HepG2 (cell line): ENCODE measurements at regions not wholly inside any gene's neighbourhood (a gene's known extent, or its start where the extent isn't known, plus 50 kb on each side); places are given as distances from the start of the nearest gene placed in this dataset.

Source experiments
- EP300 ChIP-seq, 3 experiments: sonication (generic) in 1 of 3; formaldehyde crosslinking in 1 of 3; IDR thresholded peaks; 2 replicates each; pipeline versions ENCODE4 v1.5.1 to v1.6.1; 2011 to 2020; ENCODE audit warnings: low read depth in 2 of 3, low read length in 2 of 3, borderline replicate concordance in 1 of 3, improper control_type of control experiment in 1 of 3, mild to moderate bottlenecking in 1 of 3, missing genetic modification reagents in 1 of 3, moderate library complexity in 1 of 3
- ESRRA ChIP-seq: sonication (generic); formaldehyde crosslinking; IDR thresholded peaks from 2 replicates; pipeline ENCODE4 v1.5.1; 2020; ENCODE audit warnings: mild to moderate bottlenecking, low read depth, missing genetic modification reagents
- FOXK2 ChIP-seq: fragments of 450-650 bp; IDR thresholded peaks from 2 replicates; pipeline ENCODE4 v1.6.1; 2016
- NFYB ChIP-seq: sonication (generic); formaldehyde crosslinking; IDR thresholded peaks from 2 replicates; pipeline ENCODE4 v1.4.0; 2020; ENCODE audit warnings: missing genetic modification reagents
- POLR2A ChIP-seq, 2 experiments: IDR thresholded peaks; 2 replicates each; pipeline ENCODE4 v1.6.1; 2011; ENCODE audit warnings: low read depth in 2 of 2, low read length in 2 of 2, mild to moderate bottlenecking in 1 of 2, moderate library complexity in 1 of 2; ENCODE audit not compliant: insufficient read depth in 1 of 2
- RFXANK ChIP-seq: IDR thresholded peaks from 2 replicates; pipeline ENCODE4 v1.6.1; 2016
- SRY ChIP-seq: sonication (generic); formaldehyde crosslinking; IDR thresholded peaks from 2 replicates; pipeline ENCODE4 v1.8.0; 2022; ENCODE audit warnings: mild to moderate bottlenecking, missing genetic modification reagents
- ZNF274 ChIP-seq: sonication (generic); formaldehyde crosslinking; IDR thresholded peaks from 2 replicates; pipeline ENCODE4 v1.5.1; 2020; ENCODE audit warnings: mild to moderate bottlenecking, missing genetic modification reagents
- ZNF367 ChIP-seq: sonication (generic); formaldehyde crosslinking; IDR thresholded peaks from 2 replicates; pipeline ENCODE4 v1.4.0; 2020; ENCODE audit warnings: missing genetic modification reagents, borderline replicate concordance
- ZNF557 ChIP-seq: sonication (generic); formaldehyde crosslinking; IDR thresholded peaks from 2 replicates; pipeline ENCODE4 v1.4.0; 2020; ENCODE audit warnings: missing genetic modification reagents
- ZNF674 ChIP-seq: sonication (generic); formaldehyde crosslinking; IDR thresholded peaks from 2 replicates; pipeline ENCODE4 v1.5.0; 2020; ENCODE audit warnings: low read depth, mild to moderate bottlenecking, missing genetic modification reagents
- TF ChIP-seq, protein P1 (sequence below): fragments of 450-650 bp; IDR thresholded peaks from 2 replicates; pipeline ENCODE4 v1.6.1; 2016
- TF ChIP-seq, protein P2 (sequence below): sonication (generic); formaldehyde crosslinking; IDR thresholded peaks from 2 replicates; pipeline ENCODE4 v1.5.0; 2020; ENCODE audit warnings: missing genetic modification reagents

DNA sequence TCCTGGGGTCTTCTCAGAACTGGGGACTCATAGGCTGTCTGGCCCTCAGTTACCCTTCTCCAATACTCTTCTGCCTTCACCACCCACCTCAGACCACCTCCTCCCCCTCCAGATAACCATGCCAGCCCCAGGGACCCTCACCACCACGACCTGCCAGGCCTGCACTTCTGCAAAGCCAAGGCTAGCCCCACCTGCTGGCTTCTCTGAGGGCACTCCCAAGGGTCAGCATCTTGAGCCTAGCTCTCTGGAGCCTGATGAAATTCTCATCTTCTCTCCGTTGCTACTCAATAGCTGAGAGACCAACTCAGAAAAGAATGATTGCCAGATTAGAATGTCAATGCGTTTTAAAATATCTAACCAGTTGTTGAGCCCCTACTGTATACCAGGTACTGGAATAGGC, 56.1 kb upstream of the LYRM9 start:
- no peak for TF ChIP-seq POLR2A (IDR thresholded peaks at IDR 0.05; ENCODE audit: insufficient read depth in 1 of 2, low read depth in 2 of 2, low read length in 2 of 2)
- TF ChIP-seq ZNF557 (CRISPR knock-in tag), result no peak
- TF ChIP-seq RFXANK (CRISPR knock-in tag), result no peak
- TF ChIP-seq, protein P1, sequence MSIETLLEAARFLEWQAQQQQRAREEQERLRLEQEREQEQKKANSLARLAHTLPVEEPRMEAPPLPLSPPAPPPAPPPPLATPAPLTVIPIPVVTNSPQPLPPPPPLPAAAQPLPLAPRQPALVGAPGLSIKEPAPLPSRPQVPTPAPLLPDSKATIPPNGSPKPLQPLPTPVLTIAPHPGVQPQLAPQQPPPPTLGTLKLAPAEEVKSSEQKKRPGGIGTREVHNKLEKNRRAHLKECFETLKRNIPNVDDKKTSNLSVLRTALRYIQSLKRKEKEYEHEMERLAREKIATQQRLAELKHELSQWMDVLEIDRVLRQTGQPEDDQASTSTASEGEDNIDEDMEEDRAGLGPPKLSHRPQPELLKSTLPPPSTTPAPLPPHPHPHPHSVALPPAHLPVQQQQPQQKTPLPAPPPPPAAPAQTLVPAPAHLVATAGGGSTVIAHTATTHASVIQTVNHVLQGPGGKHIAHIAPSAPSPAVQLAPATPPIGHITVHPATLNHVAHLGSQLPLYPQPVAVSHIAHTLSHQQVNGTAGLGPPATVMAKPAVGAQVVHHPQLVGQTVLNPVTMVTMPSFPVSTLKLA, result no peak
- TF ChIP-seq FOXK2, result no peak
- TF ChIP-seq, protein P2, sequence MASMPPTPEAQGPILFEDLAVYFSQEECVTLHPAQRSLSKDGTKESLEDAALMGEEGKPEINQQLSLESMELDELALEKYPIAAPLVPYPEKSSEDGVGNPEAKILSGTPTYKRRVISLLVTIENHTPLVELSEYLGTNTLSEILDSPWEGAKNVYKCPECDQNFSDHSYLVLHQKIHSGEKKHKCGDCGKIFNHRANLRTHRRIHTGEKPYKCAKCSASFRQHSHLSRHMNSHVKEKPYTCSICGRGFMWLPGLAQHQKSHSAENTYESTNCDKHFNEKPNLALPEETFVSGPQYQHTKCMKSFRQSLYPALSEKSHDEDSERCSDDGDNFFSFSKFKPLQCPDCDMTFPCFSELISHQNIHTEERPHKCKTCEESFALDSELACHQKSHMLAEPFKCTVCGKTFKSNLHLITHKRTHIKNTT (CRISPR knock-in tag), result no peak
- TF ChIP-seq ZNF274, result no peak
- no peak for TF ChIP-seq ZNF674 (CRISPR knock-in tag)
- no peak for TF ChIP-seq NFYB (CRISPR knock-in tag)
- TF ChIP-seq EP300 (IDR thresholded peaks at IDR 0.05; ENCODE audit: low read depth in 2 of 2, low read length in 2 of 2), result no peak
- no peak for TF ChIP-seq EP300 (CRISPR knock-in tag; IDR thresholded peaks at IDR 0.05; ENCODE audit: borderline replicate concordance)
- no peak for TF ChIP-seq ZNF367 (CRISPR knock-in tag)
- no peak for TF ChIP-seq SRY (CRISPR knock-in tag)
- no peak for TF ChIP-seq ESRRA (CRISPR knock-in tag)
